NB4 (cell line): ENCODE measurements at regions not wholly inside any gene's neighbourhood (a gene's known extent, or its start where the extent isn't known, plus 50 kb on each side); places are given as distances from the start of the nearest gene placed in this dataset.

ENCODE experiments used
- CTCF ChIP-seq: IDR thresholded peaks from one replicate; pipeline ENCODE4 v1.5.1; 2012; ENCODE audit warnings: low read depth, low read length
- MAX ChIP-seq: IDR thresholded peaks from 2 replicates; pipeline ENCODE4 v1.6.1; 2011; ENCODE audit warnings: low read depth, low read length
- POLR2A ChIP-seq: IDR thresholded peaks from 2 replicates; pipeline ENCODE4 v1.6.1; 2011; ENCODE audit warnings: mild to moderate bottlenecking; ENCODE audit not compliant: insufficient read length; ENCODE audit errors: extremely low read depth

DNA sequence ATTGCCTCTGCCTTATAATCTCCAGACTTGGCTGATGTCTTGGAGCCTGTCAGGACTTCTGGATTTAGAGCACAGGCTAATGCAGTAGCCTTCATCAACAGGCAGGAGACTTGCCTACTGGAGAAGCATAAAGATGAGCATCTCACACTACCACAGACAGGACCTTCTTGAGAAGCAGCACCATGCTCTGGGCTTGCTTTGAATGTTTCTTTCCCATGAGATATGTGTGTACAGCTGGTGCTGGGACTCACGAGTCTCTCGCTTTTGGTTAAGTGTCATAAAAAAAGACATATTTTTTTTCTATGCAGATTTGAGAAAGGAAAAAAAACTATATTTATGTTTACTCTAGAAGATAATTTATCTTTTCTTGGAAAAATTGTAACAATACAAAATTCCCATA, 671.3 kb downstream of the MRPL39 start:
- TF ChIP-seq POLR2A (no peak), CTCF (no peak), MAX (no peak)
